Liver (tissue), 8 donors: ENCODE measurements at regions not wholly inside any gene's neighbourhood (a gene's known extent, or its start where the extent isn't known, plus 50 kb on each side); places are given as distances from the start of the nearest gene placed in this dataset.

Experiments used
- DNase-seq: peaks from one replicate; pipeline ENCODE4 v3.0.0-alpha.2; 2017; ENCODE audit warnings: low spot score
- H3K27ac ChIP-seq, 2 donors: one replicate each; pipeline ENCODE4 v1.7.0; 2013; ENCODE audit warnings: inconsistent platforms in 2 of 2, low read length in 2 of 2, control low read depth in 1 of 2, low read depth in 1 of 2, mild to moderate bottlenecking in 1 of 2
- H3K27me3 ChIP-seq, 4 donors: one replicate each; pipeline versions ENCODE4 v1.6.1 to v1.7.0; 2013; ENCODE audit warnings: low read length in 3 of 4, inconsistent platforms in 1 of 4, mild to moderate bottlenecking in 1 of 4, moderate library complexity in 1 of 4; ENCODE audit not compliant: control insufficient read depth in 4 of 4, insufficient read depth in 4 of 4
- H3K36me3 ChIP-seq, 4 donors: one replicate each; pipeline versions ENCODE4 v1.6.1 to v1.7.0; 2013; ENCODE audit warnings: low read length in 3 of 4, mild to moderate bottlenecking in 3 of 4, low read depth in 1 of 4, moderate library complexity in 1 of 4; ENCODE audit not compliant: control insufficient read depth in 4 of 4, insufficient read depth in 3 of 4
- H3K4me1 ChIP-seq, 4 donors: one replicate each; pipeline versions ENCODE4 v1.6.1 to v1.7.0; 2013; ENCODE audit warnings: low read length in 3 of 4, mild to moderate bottlenecking in 3 of 4, moderate library complexity in 1 of 4; ENCODE audit not compliant: control insufficient read depth in 4 of 4, insufficient read depth in 4 of 4
- H3K4me3 ChIP-seq, 3 donors: one replicate each; pipeline versions ENCODE4 v1.6.1 to v1.7.0; 2013; ENCODE audit warnings: low read length in 3 of 3, control low read depth in 1 of 3, low read depth in 1 of 3, mild to moderate bottlenecking in 1 of 3
- H3K9ac ChIP-seq, 2 donors: one replicate each; pipeline ENCODE4 v1.7.0; 2013; ENCODE audit warnings: low read length in 2 of 2, mild to moderate bottlenecking in 2 of 2, moderate library complexity in 2 of 2, control low read depth in 1 of 2, low read depth in 1 of 2
- H3K9me3 ChIP-seq, 4 donors: one replicate each; pipeline versions ENCODE4 v1.6.1 to v1.7.0; 2013; ENCODE audit warnings: low read length in 3 of 4; ENCODE audit not compliant: control insufficient read depth in 4 of 4
- CTCF ChIP-seq: fragments of 150-350 bp; IDR thresholded peaks from 2 replicates; pipeline ENCODE4 v1.5.1; 2017; ENCODE audit warnings: improper control_type of control experiment, low read depth, low read length; ENCODE audit not compliant: missing input control
- FOXA1 ChIP-seq: IDR thresholded peaks from 2 replicates; pipeline ENCODE4 v1.6.1; 2016; ENCODE audit warnings: antibody characterized with exemption
- FOXA2 ChIP-seq: IDR thresholded peaks from 2 replicates; pipeline ENCODE4 v1.6.1; 2016; ENCODE audit warnings: antibody characterized with exemption
- GABPA ChIP-seq, 2 donors: IDR thresholded peaks in 1 of 2; conservative IDR thresholded peaks in 1 of 2; 2 replicates each; pipeline ENCODE4 v1.6.1; 2016; ENCODE audit warnings: antibody characterized with exemption in 2 of 2, mild to moderate bottlenecking in 1 of 2, moderate library complexity in 1 of 2
- HNF4A ChIP-seq, 2 donors: conservative IDR thresholded peaks; 2 replicates each; pipeline ENCODE4 v1.6.1; 2016; ENCODE audit warnings: antibody characterized with exemption in 2 of 2, mild to moderate bottlenecking in 2 of 2
- HNF4G ChIP-seq: IDR thresholded peaks from 2 replicates; pipeline ENCODE4 v1.6.1; 2016; ENCODE audit warnings: antibody characterized with exemption
- JUND ChIP-seq, 2 donors: IDR thresholded peaks; 2 replicates each; pipeline ENCODE4 v1.6.1; 2016; ENCODE audit warnings: antibody characterized with exemption in 2 of 2
- NR2F2 ChIP-seq: IDR thresholded peaks from 2 replicates; pipeline ENCODE4 v1.6.1; 2016; ENCODE audit warnings: antibody characterized with exemption
- RAD21 ChIP-seq, 2 donors: IDR thresholded peaks; 2 replicates each; pipeline ENCODE4 v1.6.1; 2016; ENCODE audit warnings: antibody characterized with exemption in 2 of 2, mild to moderate bottlenecking in 2 of 2
- RXRA ChIP-seq, 2 donors: IDR thresholded peaks; 2 replicates each; pipeline ENCODE4 v1.6.1; 2017 to 2018; ENCODE audit warnings: antibody characterized with exemption in 2 of 2, mild to moderate bottlenecking in 1 of 2
- SP1 ChIP-seq: IDR thresholded peaks from 2 replicates; pipeline ENCODE4 v1.6.1; 2018; ENCODE audit warnings: antibody characterized with exemption, mild to moderate bottlenecking
- TAF1 ChIP-seq: conservative IDR thresholded peaks from 2 replicates; pipeline ENCODE4 v1.6.1; 2016; ENCODE audit warnings: antibody characterized with exemption, mild to moderate bottlenecking
- WGBS: extraction: QIAGEN DNeasy Blood & Tissue Kit; methylation state at CpG from one replicate; pipeline ENCODE4 v1.1.7; 2013; 5-methylcytosine and 5-hydroxymethylcytosine counted together
- TF ChIP-seq, protein P1 (sequence below): IDR thresholded peaks from 2 replicates; pipeline ENCODE4 v1.6.1; 2016; ENCODE audit warnings: antibody characterized with exemption
- TF ChIP-seq, protein P2 (sequence below): IDR thresholded peaks from 2 replicates; pipeline ENCODE4 v1.6.1; 2016; ENCODE audit warnings: antibody characterized with exemption, mild to moderate bottlenecking
- TF ChIP-seq, protein P3 (sequence below): IDR thresholded peaks from 2 replicates; pipeline ENCODE4 v1.6.1; 2016; ENCODE audit warnings: antibody characterized with exemption
- donor health status: healthy.
- donor health status: healthy.
- donor health status: healthy.
- donor health status: healthy.
- donor health status: healthy.

DNA sequence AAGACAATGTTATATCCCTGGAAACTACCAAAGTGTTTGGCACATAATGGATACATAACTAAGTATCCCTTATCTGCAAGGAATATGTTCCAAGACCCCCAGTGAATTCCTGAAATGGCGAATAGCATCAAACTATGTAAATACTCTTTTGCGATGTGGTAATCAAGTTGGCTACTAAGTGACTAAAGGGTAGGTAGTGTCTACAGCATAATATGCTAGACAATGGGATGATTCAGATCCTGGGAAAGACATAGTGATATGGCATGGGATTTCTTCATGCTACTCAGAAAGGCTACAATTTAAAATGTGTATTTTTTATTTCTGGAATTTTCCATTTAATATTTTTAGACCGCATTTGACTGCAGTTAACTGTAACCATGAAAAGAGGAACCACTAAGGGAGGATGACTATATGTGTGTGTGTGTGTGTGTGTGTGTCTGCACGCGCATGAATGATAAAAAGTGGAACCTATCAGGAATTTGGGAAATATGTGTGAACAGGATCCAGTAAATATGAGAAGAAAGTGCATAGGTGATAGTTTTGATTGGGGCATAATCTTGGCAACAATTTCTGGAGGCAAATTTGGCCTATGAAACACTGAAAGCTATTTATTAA lies 1899.9 kb downstream of the NCAM2 start:
- Histone ChIP-seq H3K27me3 (no peaks in the 10 kb centered on the region), H3K36me3 (no peaks in the 10 kb centered on the region), H3K4me1 (no peaks in the 10 kb centered on the region), H3K4me3 (no peak overlapping the region), H3K9ac (no peak overlapping the region), H3K9me3 (no peaks in the 10 kb centered on the region), H3K27ac (no peak overlapping the region)
- no peak for DNase-seq
- TF ChIP-seq RXRA (IDR thresholded peaks at IDR 0.05) (no peak), NR2F2 (no peak)
- WGBS = 78% methylated on average over 5 of the region's 5 CpGs

DNA sequence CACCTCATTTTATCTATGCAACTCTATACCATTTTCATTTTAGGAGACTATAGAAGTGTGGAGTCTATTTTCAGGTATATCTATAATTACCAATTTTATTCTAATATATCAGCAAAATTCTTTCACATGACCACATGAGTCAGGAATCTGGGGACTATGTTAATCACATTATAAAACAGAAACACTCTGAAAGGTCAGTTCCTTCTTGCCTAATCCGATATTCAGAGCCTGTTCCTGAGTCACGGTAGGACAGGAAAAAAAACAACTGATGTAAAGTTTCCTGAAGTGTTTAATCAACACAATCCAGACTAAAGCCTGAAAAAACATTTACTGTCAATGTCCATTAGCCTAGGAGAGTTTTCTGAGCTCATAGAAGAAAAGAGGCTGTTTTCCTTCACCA lies 1902.3 kb downstream of the NCAM2 start:
- no peak for DNase-seq
- H3K36me3 ChIP-seq = no peaks in the 10 kb centered on the region
- H3K27me3 ChIP-seq = no peaks in the 10 kb centered on the region
- no peak overlapping the region for H3K9ac ChIP-seq
- H3K27ac ChIP-seq = no peak overlapping the region
- H3K4me3 ChIP-seq = no peak overlapping the region
- H3K9me3 ChIP-seq = no peaks in the 10 kb centered on the region
- H3K4me1 ChIP-seq = no peaks in the 10 kb centered on the region
- WGBS = 41% methylated on average over 2 of the region's 2 CpGs
- TF ChIP-seq RAD21 (IDR thresholded peaks at IDR 0.05) = no peak
- no peak for TF ChIP-seq HNF4A (conservative IDR thresholded peaks at IDR 0.05)
- TF ChIP-seq, protein P1, sequence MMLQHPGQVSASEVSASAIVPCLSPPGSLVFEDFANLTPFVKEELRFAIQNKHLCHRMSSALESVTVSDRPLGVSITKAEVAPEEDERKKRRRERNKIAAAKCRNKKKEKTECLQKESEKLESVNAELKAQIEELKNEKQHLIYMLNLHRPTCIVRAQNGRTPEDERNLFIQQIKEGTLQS = no peak
- no peak for TF ChIP-seq SP1
- TF ChIP-seq, protein P2, sequence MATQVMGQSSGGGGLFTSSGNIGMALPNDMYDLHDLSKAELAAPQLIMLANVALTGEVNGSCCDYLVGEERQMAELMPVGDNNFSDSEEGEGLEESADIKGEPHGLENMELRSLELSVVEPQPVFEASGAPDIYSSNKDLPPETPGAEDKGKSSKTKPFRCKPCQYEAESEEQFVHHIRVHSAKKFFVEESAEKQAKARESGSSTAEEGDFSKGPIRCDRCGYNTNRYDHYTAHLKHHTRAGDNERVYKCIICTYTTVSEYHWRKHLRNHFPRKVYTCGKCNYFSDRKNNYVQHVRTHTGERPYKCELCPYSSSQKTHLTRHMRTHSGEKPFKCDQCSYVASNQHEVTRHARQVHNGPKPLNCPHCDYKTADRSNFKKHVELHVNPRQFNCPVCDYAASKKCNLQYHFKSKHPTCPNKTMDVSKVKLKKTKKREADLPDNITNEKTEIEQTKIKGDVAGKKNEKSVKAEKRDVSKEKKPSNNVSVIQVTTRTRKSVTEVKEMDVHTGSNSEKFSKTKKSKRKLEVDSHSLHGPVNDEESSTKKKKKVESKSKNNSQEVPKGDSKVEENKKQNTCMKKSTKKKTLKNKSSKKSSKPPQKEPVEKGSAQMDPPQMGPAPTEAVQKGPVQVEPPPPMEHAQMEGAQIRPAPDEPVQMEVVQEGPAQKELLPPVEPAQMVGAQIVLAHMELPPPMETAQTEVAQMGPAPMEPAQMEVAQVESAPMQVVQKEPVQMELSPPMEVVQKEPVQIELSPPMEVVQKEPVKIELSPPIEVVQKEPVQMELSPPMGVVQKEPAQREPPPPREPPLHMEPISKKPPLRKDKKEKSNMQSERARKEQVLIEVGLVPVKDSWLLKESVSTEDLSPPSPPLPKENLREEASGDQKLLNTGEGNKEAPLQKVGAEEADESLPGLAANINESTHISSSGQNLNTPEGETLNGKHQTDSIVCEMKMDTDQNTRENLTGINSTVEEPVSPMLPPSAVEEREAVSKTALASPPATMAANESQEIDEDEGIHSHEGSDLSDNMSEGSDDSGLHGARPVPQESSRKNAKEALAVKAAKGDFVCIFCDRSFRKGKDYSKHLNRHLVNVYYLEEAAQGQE = no peak
- TF ChIP-seq CTCF = no peak
- TF ChIP-seq GABPA (IDR thresholded peaks at IDR 0.05 in 1 of 2, conservative IDR thresholded peaks at IDR 0.05 in 1 of 2) = no peak
- no peak for TF ChIP-seq NR2F2
- TF ChIP-seq, protein P3, sequence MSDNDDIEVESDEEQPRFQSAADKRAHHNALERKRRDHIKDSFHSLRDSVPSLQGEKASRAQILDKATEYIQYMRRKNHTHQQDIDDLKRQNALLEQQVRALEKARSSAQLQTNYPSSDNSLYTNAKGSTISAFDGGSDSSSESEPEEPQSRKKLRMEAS = no peak
- no peak for TF ChIP-seq TAF1
- no peak for TF ChIP-seq FOXA1
- no peak for TF ChIP-seq RXRA (IDR thresholded peaks at IDR 0.05)

GRCh38 chr21:22903851-22904250 lies 1905.6 kb downstream of the NCAM2 start:
- H3K4me1 ChIP-seq = no peaks in the 10 kb centered on the region
- H3K27me3 ChIP-seq = no peaks in the 10 kb centered on the region
- no peak overlapping the region for H3K27ac ChIP-seq
- DNase-seq = no peak
- no peak overlapping the region for H3K4me3 ChIP-seq
- H3K9me3 ChIP-seq = no peaks in the 10 kb centered on the region
- H3K9ac ChIP-seq = no peak overlapping the region
- H3K36me3 ChIP-seq = no peaks in the 10 kb centered on the region
- TF ChIP-seq HNF4G (no peak), CTCF (no peak), TAF1 (no peak), FOXA2 (no peak), JUND (IDR thresholded peaks at IDR 0.05) (no peak)
- TF ChIP-seq, protein P3 = no peak
- TF ChIP-seq, protein P2 = no peak
